ENCODE measurements at regions not wholly inside any gene's neighbourhood (a gene's known extent, or its start where the extent isn't known, plus 50 kb on each side); places are given as distances from the start of the nearest gene placed in this dataset.

DNA sequence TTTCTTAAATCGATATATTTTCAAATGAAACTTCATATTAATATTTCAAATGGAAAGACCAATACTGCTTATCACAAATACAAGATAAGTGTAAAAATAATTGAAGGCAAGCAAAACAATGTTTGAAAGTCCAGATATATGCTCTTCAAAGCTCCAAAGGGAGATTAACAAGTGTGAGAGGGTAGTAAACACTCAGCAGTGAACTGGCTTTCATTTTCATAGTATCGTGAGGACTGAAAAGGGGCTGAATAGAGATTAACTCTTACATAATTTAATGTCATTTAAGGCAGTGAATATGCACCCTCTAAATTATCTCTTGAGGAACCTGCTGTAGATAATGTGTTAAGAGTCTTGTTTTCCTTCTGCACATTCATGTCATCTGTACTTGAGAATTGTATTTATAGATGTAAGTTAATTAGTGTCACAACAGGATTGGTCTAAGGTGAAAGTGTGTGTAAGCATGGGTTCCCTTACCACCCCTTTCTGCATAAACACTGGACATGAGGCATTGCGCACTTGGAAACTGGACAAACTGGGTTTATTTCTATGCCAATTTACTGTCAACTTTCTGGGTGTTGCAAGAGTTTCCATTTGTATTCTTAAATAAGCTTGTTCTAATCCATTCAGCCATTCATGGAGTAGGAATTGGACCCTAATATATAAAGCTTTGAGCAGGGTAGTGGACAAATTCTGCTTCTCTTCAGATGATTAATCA lies 76.7 kb upstream of the SESTD1 start:
- TF ChIP-seq, protein P1, sequence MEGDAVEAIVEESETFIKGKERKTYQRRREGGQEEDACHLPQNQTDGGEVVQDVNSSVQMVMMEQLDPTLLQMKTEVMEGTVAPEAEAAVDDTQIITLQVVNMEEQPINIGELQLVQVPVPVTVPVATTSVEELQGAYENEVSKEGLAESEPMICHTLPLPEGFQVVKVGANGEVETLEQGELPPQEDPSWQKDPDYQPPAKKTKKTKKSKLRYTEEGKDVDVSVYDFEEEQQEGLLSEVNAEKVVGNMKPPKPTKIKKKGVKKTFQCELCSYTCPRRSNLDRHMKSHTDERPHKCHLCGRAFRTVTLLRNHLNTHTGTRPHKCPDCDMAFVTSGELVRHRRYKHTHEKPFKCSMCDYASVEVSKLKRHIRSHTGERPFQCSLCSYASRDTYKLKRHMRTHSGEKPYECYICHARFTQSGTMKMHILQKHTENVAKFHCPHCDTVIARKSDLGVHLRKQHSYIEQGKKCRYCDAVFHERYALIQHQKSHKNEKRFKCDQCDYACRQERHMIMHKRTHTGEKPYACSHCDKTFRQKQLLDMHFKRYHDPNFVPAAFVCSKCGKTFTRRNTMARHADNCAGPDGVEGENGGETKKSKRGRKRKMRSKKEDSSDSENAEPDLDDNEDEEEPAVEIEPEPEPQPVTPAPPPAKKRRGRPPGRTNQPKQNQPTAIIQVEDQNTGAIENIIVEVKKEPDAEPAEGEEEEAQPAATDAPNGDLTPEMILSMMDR (IDR thresholded peaks at IDR 0.05 in 8 of 11, conservative IDR thresholded peaks at IDR 0.05 in 3 of 11), result no peak
- no peak for TF ChIP-seq POLR2A (IDR thresholded peaks at IDR 0.05)
- TF ChIP-seq POLR2AphosphoS5 (IDR thresholded peaks at IDR 0.05), result no peak
